SK-N-SH (cell line): ENCODE measurements at regions not wholly inside any gene's neighbourhood (a gene's known extent, or its start where the extent isn't known, plus 50 kb on each side); places are given as distances from the start of the nearest gene placed in this dataset.

ENCODE experiments used
- CTCF ChIA-PET: fragments of 300-600, 350-600 bp; formaldehyde crosslinking; extraction: SDS; loops from one replicate; lab custom pipeline; 2021; lab: Yijun Ruan, JAX
- POLR2A ChIA-PET: fragments of 350-600 bp; sonication (Branson Sonifier 250); formaldehyde crosslinking; extraction: SDS; loops from one replicate; lab custom pipeline; 2020; ENCODE audit warnings: antibody characterized with exemption, inconsistent platforms; lab: Yijun Ruan, JAX
- DNase-seq: peaks from one replicate; pipeline ENCODE4 v3.0.0; 2012
- H2AFZ ChIP-seq: fragments of 200-600 bp; sonication (generic); 2 replicates; pipeline ENCODE4 v1.8.1; 2016; ENCODE audit warnings: antibody characterized with exemption, mild to moderate bottlenecking, low read depth
- H3F3A ChIP-seq: fragments of 200-600 bp; sonication (generic); replicated peaks from 2 replicates; pipeline ENCODE3; 2016; ENCODE audit warnings: antibody characterized with exemption, mild to moderate bottlenecking; ENCODE audit not compliant: insufficient read depth
- H3K27ac ChIP-seq, 2 experiments: fragments of 200-500 bp in 1 of 2; fragments of 200-600 bp in 1 of 2; sonication (Bioruptor generic) in 1 of 2; sonication (generic), shearing (Covaris generic) in 1 of 2; 2 replicates each; pipeline versions ENCODE4 v1.5.1 to v1.6.1; 2014 to 2016; ENCODE audit warnings: low read depth in 2 of 2, inconsistent platforms in 1 of 2, low read length in 1 of 2, mild to moderate bottlenecking in 1 of 2, mixed read lengths in 1 of 2
- H3K27me3 ChIP-seq: fragments of 200-600 bp; sonication (generic), shearing (Covaris generic); 2 replicates; pipeline ENCODE4 v1.6.1; 2016; ENCODE audit warnings: mixed run types; ENCODE audit not compliant: insufficient read depth
- H3K36me3 ChIP-seq, 2 experiments: fragments of 200-500 bp in 1 of 2; fragments of 200-600 bp in 1 of 2; sonication (Bioruptor generic) in 1 of 2; sonication (generic) in 1 of 2; replicated peaks in 1 of 2; 2 replicates each; pipeline versions ENCODE3 to v1.5.1; 2014 to 2016; ENCODE audit warnings: low read length in 1 of 2, mild to moderate bottlenecking in 1 of 2; ENCODE audit not compliant: insufficient read depth in 2 of 2, control insufficient read depth in 1 of 2
- H3K4me1 ChIP-seq, 2 experiments: fragments of 200-500 bp in 1 of 2; fragments of 200-600 bp in 1 of 2; sonication (Bioruptor generic) in 1 of 2; sonication (generic), shearing (Covaris generic) in 1 of 2; 2 replicates each; pipeline versions ENCODE4 v1.5.1 to v1.6.1; 2014 to 2016; ENCODE audit warnings: low read depth in 1 of 2, low read length in 1 of 2, mixed run types in 1 of 2; ENCODE audit not compliant: insufficient read depth in 2 of 2, control insufficient read depth in 1 of 2
- H3K4me2 ChIP-seq: fragments of 200-600 bp; sonication (generic), shearing (Covaris generic); 2 replicates; pipeline ENCODE4 v1.6.1; 2017; ENCODE audit warnings: mixed run types
- H3K4me3 ChIP-seq, 2 experiments: fragments of 200-500 bp in 1 of 2; fragments of 200-600 bp in 1 of 2; sonication (Bioruptor generic) in 1 of 2; sonication (generic), shearing (Covaris generic) in 1 of 2; 2 replicates each; pipeline versions ENCODE4 v1.5.1 to v1.8.1; 2014 to 2016; ENCODE audit warnings: low read depth in 2 of 2, inconsistent platforms in 1 of 2, low read length in 1 of 2, mild to moderate bottlenecking in 1 of 2, mixed read lengths in 1 of 2, moderate library complexity in 1 of 2
- H3K79me2 ChIP-seq: fragments of 200-600 bp; sonication (generic); 2 replicates; pipeline ENCODE4 v1.8.1; 2017; ENCODE audit warnings: mild to moderate bottlenecking; ENCODE audit not compliant: insufficient read depth
- H3K9ac ChIP-seq: fragments of 200-600 bp; sonication (generic); 2 replicates; pipeline ENCODE4 v1.6.1; 2017; ENCODE audit warnings: mixed run types
- H3K9me2 ChIP-seq: fragments of 200-600 bp; sonication (generic); 2 replicates; pipeline ENCODE4 v1.6.1; 2017; ENCODE audit warnings: mixed run types
- H3K9me3 ChIP-seq: fragments of 200-600 bp; sonication (generic); 2 replicates; pipeline ENCODE4 v1.6.1; 2017; ENCODE audit warnings: mixed run types, mild to moderate bottlenecking, moderate library complexity
- H4K20me1 ChIP-seq: fragments of 200-600 bp; sonication (generic); 2 replicates; pipeline ENCODE4 v1.6.1; 2017; ENCODE audit warnings: mild to moderate bottlenecking, mixed run types; ENCODE audit not compliant: insufficient read depth
- CHD2 ChIP-seq: fragments of 150-350 bp; IDR thresholded peaks from 2 replicates; pipeline ENCODE4 v1.6.1; 2018; ENCODE audit warnings: low read length; ENCODE audit not compliant: partially characterized antibody
- EZH2phosphoT487 ChIP-seq: fragments of 200-600 bp; sonication (generic); IDR thresholded peaks from 2 replicates; pipeline ENCODE4 v1.6.1; 2017; ENCODE audit warnings: low read depth, mixed run types, mild to moderate bottlenecking, antibody characterized with exemption, moderate library complexity, borderline replicate concordance
- FOSL2 ChIP-seq: IDR thresholded peaks from 2 replicates; pipeline ENCODE4 v1.4.0; 2012; ENCODE audit warnings: low read depth, mild to moderate bottlenecking, moderate library complexity, borderline replicate concordance
- GABPA ChIP-seq: IDR thresholded peaks from 2 replicates; pipeline ENCODE4 v1.4.0; 2012; ENCODE audit warnings: low read depth, mild to moderate bottlenecking
- POLR2AphosphoS5 ChIP-seq: IDR thresholded peaks from 2 replicates; pipeline ENCODE4 v1.6.1; 2012; ENCODE audit warnings: low read depth, low read length
- RCOR1 ChIP-seq: fragments of 150-350 bp; IDR thresholded peaks from 2 replicates; pipeline ENCODE4 v1.6.1; 2017; ENCODE audit warnings: antibody characterized with exemption, low read length
- SIN3A ChIP-seq: IDR thresholded peaks from 2 replicates; pipeline ENCODE4 v1.6.1; 2012; ENCODE audit warnings: low read depth, mild to moderate bottlenecking, low read length, moderate library complexity, borderline replicate concordance
- TAF1 ChIP-seq: IDR thresholded peaks from 2 replicates; pipeline ENCODE4 v1.6.1; 2012; ENCODE audit warnings: low read depth, mild to moderate bottlenecking, low read length, moderate library complexity, borderline replicate concordance
- TEAD4 ChIP-seq: IDR thresholded peaks from 2 replicates; pipeline ENCODE4 v1.4.0; 2012; ENCODE audit warnings: mild to moderate bottlenecking, borderline replicate concordance; ENCODE audit not compliant: insufficient read depth
- WGBS: methylation state at CpG from one replicate; pipeline ENCODE4 v1.1.6; 2017; ENCODE audit warnings: low lambda C conversion rate; 5-methylcytosine and 5-hydroxymethylcytosine counted together
- TF ChIP-seq, protein P1 (sequence below): IDR thresholded peaks from 2 replicates; pipeline ENCODE4 v1.4.0; 2012; ENCODE audit warnings: low read depth, borderline replicate concordance

DNA sequence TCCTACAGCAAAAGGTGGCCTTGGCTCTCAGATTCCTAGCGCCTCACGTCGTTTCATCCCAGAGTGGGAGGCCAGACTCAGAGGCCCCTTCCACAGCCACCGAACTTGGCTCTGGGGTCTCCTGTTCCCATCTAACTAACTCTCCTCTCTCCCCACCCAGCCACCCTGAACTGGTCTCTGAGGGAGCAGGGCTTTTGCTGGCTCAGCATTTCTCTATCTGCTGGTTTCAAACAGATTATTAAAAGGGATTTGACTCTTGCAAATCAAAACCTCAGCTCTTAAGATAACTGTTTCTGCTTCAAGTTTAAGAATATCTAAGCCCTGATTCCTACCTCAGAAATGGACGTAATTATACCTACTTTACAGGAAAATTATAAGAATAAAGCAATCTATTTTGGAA is 91.0 kb upstream of the ATP1B1 start:
- H3K9ac ChIP-seq, result no peak overlapping the region
- CTCF ChIA-PET, result interaction anchor here (1.3 kb wide), 1 partner anchor 8 kb away, joined by 3 read pairs; no protein-coding TSS in a partner anchor
- H3K27ac ChIP-seq, result no peak overlapping the region
- no peaks in the 10 kb centered on the region for H3K9me2 ChIP-seq
- no peak for DNase-seq
- TF ChIP-seq, protein P1, sequence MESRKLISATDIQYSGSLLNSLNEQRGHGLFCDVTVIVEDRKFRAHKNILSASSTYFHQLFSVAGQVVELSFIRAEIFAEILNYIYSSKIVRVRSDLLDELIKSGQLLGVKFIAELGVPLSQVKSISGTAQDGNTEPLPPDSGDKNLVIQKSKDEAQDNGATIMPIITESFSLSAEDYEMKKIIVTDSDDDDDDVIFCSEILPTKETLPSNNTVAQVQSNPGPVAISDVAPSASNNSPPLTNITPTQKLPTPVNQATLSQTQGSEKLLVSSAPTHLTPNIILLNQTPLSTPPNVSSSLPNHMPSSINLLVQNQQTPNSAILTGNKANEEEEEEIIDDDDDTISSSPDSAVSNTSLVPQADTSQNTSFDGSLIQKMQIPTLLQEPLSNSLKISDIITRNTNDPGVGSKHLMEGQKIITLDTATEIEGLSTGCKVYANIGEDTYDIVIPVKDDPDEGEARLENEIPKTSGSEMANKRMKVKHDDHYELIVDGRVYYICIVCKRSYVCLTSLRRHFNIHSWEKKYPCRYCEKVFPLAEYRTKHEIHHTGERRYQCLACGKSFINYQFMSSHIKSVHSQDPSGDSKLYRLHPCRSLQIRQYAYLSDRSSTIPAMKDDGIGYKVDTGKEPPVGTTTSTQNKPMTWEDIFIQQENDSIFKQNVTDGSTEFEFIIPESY, result no peak
- TF ChIP-seq GABPA, result no peak
- WGBS, result 70% methylated on average over 5 of the region's 5 CpGs
- H3K4me3 ChIP-seq, result no peak overlapping the region
- no peak overlapping the region for H2AFZ ChIP-seq
- H3K4me1 ChIP-seq, result peaks cover 0 to 6% of the 10 kb centered on the region in 2 experiments; a peak in 1 of 4 replicates
- H3K27me3 ChIP-seq, result no peaks in the 10 kb centered on the region
- H3K9me3 ChIP-seq, result no peaks in the 10 kb centered on the region
- H3F3A ChIP-seq, result no peaks in the 10 kb centered on the region
- no peaks in the 10 kb centered on the region for H3K36me3 ChIP-seq
- H4K20me1 ChIP-seq, result no peaks in the 10 kb centered on the region
- POLR2A ChIA-PET, result no interaction called here
- H3K79me2 ChIP-seq, result no peaks in the 10 kb centered on the region
- H3K4me2 ChIP-seq, result no peak overlapping the region

DNA sequence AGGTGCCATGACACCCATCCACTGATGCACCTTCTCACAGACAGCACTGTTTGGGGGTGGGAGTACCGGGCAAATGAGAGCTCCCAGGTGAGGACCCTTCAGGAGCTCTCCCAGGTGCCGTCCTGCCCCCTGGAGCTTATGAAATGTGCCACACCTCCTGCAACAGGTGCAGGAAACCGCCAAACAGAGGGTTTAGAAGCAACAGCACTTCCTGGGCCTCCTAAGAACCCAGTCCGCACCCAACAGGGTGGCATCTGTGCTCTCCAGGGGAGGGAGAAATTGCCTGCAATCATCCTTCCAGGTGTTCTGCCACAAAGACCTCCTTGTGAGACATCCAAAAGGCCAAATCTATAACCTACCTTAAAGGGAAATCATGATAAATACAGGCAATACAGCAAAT is 87.7 kb upstream of the ATP1B1 start:
- no peaks in the 10 kb centered on the region for H4K20me1 ChIP-seq
- no peaks in the 10 kb centered on the region for H3F3A ChIP-seq
- H3K4me3 ChIP-seq, result no peak overlapping the region
- no peak for DNase-seq
- H3K36me3 ChIP-seq, result no peaks in the 10 kb centered on the region
- H3K4me2 ChIP-seq, result no peak overlapping the region
- WGBS, result 100% methylated on average over 1 of the region's 4 CpGs
- peaks cover 0 to 6% of the 10 kb centered on the region in 2 experiments; a peak in 1 of 4 replicates for H3K4me1 ChIP-seq
- H3K9ac ChIP-seq, result no peak overlapping the region
- TF ChIP-seq TAF1 (no peak), EZH2phosphoT487 (no peak), GABPA (no peak), RCOR1 (no peak), FOSL2 (no peak), SIN3A (no peak), CHD2 (no peak), TEAD4 (no peak), POLR2AphosphoS5 (no peak)
- POLR2A ChIA-PET, result no interaction called here
- no peaks in the 10 kb centered on the region for H3K9me3 ChIP-seq
- H3K9me2 ChIP-seq, result no peaks in the 10 kb centered on the region
- CTCF ChIA-PET, result no interaction called here
- no peaks in the 10 kb centered on the region for H3K27me3 ChIP-seq
- no peaks in the 10 kb centered on the region for H3K79me2 ChIP-seq
- no peak overlapping the region for H2AFZ ChIP-seq
- H3K27ac ChIP-seq, result no peak overlapping the region
